Central memory CD8-positive, alpha-beta T cell (primary cell): ENCODE measurements at regions not wholly inside any gene's neighbourhood (a gene's known extent, or its start where the extent isn't known, plus 50 kb on each side); places are given as distances from the start of the nearest gene placed in this dataset.

Experiments
- ATAC-seq: fragments of 150-1000 bp; cut with Tn5 transposase; replicated peaks from 2 replicates; pipeline ENCODE4 v1.10.0; 2022; ENCODE audit warnings: mild to moderate bottlenecking, moderate FRiP score, moderate number of reproducible peaks; ENCODE audit not compliant: poor library complexity, severe bottlenecking; ENCODE audit errors: extremely low read depth
- DNase-seq, 2 donors: peaks; one replicate each; pipeline ENCODE4 v3.0.0; 2021; ENCODE audit warnings: low spot score in 2 of 2
- H3K27ac Mint-ChIP-seq: one replicate; pipeline ENCODE4 v1.8.0; 2022; ENCODE audit warnings: low read depth, mild to moderate bottlenecking, moderate library complexity, mixed read lengths
- H3K27me3 Mint-ChIP-seq: one replicate; pipeline ENCODE4 v1.8.0; 2022; ENCODE audit warnings: mixed read lengths
- H3K36me3 Mint-ChIP-seq: one replicate; pipeline ENCODE4 v1.8.0; 2022; ENCODE audit warnings: mild to moderate bottlenecking, moderate library complexity, mixed read lengths; ENCODE audit not compliant: insufficient read depth
- H3K4me1 Mint-ChIP-seq: one replicate; pipeline ENCODE4 v1.8.0; 2022; ENCODE audit warnings: mixed read lengths
- H3K4me3 Mint-ChIP-seq: one replicate; pipeline ENCODE4 v1.8.0; 2022; ENCODE audit warnings: mild to moderate bottlenecking, moderate library complexity, mixed read lengths
- H3K9me3 Mint-ChIP-seq: one replicate; pipeline ENCODE4 v1.8.0; 2022; ENCODE audit warnings: mixed read lengths

- H3K27me3 Mint-ChIP-seq, result no peaks in the 10 kb centered on the region
- H3K4me3 Mint-ChIP-seq, result no peak overlapping the region
- H3K36me3 Mint-ChIP-seq, result no peaks in the 10 kb centered on the region
- ATAC-seq (no peak), DNase-seq (no peak)
- no peaks in the 10 kb centered on the region for H3K4me1 Mint-ChIP-seq
- H3K27ac Mint-ChIP-seq, result no peak overlapping the region
- H3K9me3 Mint-ChIP-seq, result no peaks in the 10 kb centered on the region
Observed at GRCh38 chr5:101878190-101878589, 417.9 kb downstream of the SLCO4C1 start.

DNA sequence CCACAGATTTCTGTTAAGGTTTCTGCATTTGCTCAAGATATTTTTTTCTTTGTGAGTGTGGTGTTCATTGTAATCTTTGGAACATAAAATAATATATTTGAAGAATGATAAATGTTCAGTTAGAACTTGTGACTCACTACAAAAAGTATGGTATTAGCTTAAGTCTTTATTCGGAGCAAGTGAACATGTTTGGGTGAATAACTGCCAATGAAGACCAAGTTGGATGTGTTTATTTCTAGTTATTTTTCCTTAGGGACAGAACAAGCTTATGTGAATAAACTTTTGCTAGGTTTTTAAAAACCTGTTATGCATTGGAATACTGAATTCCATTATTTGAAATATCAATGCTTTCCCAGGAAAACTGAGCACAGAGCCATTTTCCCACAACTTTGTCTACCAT, 418.6 kb downstream of the SLCO4C1 start:
- Mint-ChIP-seq H3K4me1 (no peaks in the 10 kb centered on the region), H3K9me3 (no peaks in the 10 kb centered on the region), H3K36me3 (no peaks in the 10 kb centered on the region), H3K27me3 (no peaks in the 10 kb centered on the region), H3K4me3 (no peak overlapping the region), H3K27ac (no peak overlapping the region)
- DNase-seq (no peak), ATAC-seq (no peak)

GRCh38 chr5:101866473-101866872, 429.6 kb downstream of the SLCO4C1 start:
- DNase-seq, result no peak
- no peaks in the 10 kb centered on the region for H3K27me3 Mint-ChIP-seq
- H3K36me3 Mint-ChIP-seq, result no peaks in the 10 kb centered on the region
- peaks cover 9% of the 10 kb centered on the region for H3K9me3 Mint-ChIP-seq
- no peak for ATAC-seq
- H3K27ac Mint-ChIP-seq, result no peak overlapping the region
- no peaks in the 10 kb centered on the region for H3K4me1 Mint-ChIP-seq
- H3K4me3 Mint-ChIP-seq, result no peak overlapping the region

- no peak overlapping the region for H3K27ac Mint-ChIP-seq
- DNase-seq (no peak), ATAC-seq (no peak)
- H3K27me3 Mint-ChIP-seq, result no peaks in the 10 kb centered on the region
- H3K4me1 Mint-ChIP-seq, result no peaks in the 10 kb centered on the region
- no peak overlapping the region for H3K4me3 Mint-ChIP-seq
- H3K9me3 Mint-ChIP-seq, result peaks cover 22% of the 10 kb centered on the region
- peaks cover 2% of the 10 kb centered on the region for H3K36me3 Mint-ChIP-seq
Observed at GRCh38 chr5:101860563-101860962, 435.5 kb downstream of the SLCO4C1 start.

- Mint-ChIP-seq H3K9me3 (peaks cover 22% of the 10 kb centered on the region), H3K36me3 (peaks cover 2% of the 10 kb centered on the region), H3K27ac (no peak overlapping the region), H3K4me1 (no peaks in the 10 kb centered on the region), H3K4me3 (no peak overlapping the region), H3K27me3 (no peaks in the 10 kb centered on the region)
- ATAC-seq (no peak), DNase-seq (no peak)
Observed at GRCh38 chr5:101860145-101860544, 435.9 kb downstream of the SLCO4C1 start.

DNA sequence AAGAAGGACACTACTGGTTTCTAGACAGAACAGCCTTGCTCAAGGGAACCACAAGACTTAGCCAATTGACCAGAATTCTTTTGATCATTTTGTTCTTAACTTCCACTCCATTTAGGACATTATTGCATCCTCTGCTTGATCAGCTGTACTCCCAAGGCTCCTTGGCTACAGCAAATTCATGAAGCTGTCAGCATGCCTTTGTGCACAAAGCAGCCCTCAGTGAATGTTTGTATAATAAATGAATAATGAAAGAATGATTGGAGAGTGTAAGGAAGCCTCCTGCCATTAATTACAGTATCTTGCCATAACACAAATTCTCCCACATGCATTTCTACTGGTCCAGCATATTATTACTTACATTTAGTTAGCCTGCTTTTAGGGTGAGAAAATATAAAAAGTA, 449.6 kb downstream of the SLCO4C1 start:
- Mint-ChIP-seq H3K27me3 (no peaks in the 10 kb centered on the region), H3K36me3 (no peaks in the 10 kb centered on the region), H3K27ac (no peak overlapping the region), H3K4me1 (no peaks in the 10 kb centered on the region), H3K9me3 (peaks cover 14% of the 10 kb centered on the region), H3K4me3 (no peak overlapping the region)
- ATAC-seq (no peak), DNase-seq (no peak)

GRCh38 chr5:101843055-101843454, 453.0 kb downstream of the SLCO4C1 start:
- Mint-ChIP-seq H3K27me3 (no peaks in the 10 kb centered on the region), H3K27ac (no peak overlapping the region), H3K9me3 (peaks cover 14% of the 10 kb centered on the region), H3K4me3 (no peak overlapping the region), H3K4me1 (no peaks in the 10 kb centered on the region), H3K36me3 (no peaks in the 10 kb centered on the region)
- DNase-seq, result no peak
- no peak for ATAC-seq

DNA sequence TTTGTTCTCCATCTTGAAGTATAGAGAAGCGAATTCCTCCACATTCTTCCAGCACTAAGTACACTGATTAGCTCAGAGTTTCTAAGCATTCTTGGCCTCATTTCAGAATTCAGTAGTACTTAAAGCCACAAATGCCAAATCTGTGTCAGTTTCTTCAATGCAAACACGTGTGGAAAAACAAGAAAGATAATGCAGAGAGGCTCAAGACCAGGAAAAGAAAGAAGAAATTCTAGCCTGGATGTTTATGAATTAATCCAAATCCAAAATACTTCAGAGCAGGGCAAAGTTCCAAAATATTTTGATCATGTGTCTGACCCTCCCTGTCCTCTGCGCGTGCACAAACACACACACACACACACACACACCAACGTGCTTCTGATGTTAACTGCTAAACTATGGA, 457.6 kb downstream of the SLCO4C1 start:
- peaks cover 12% of the 10 kb centered on the region for H3K9me3 Mint-ChIP-seq
- no peak overlapping the region for H3K4me3 Mint-ChIP-seq
- no peak overlapping the region for H3K27ac Mint-ChIP-seq
- DNase-seq (no peak), ATAC-seq (no peak)
- no peaks in the 10 kb centered on the region for H3K36me3 Mint-ChIP-seq
- no peaks in the 10 kb centered on the region for H3K27me3 Mint-ChIP-seq
- no peaks in the 10 kb centered on the region for H3K4me1 Mint-ChIP-seq

GRCh38 chr5:101829255-101829654, 466.8 kb downstream of the SLCO4C1 start:
- ATAC-seq, result no peak
- H3K27me3 Mint-ChIP-seq, result no peaks in the 10 kb centered on the region
- no peak overlapping the region for H3K27ac Mint-ChIP-seq
- H3K4me3 Mint-ChIP-seq, result no peak overlapping the region
- no peaks in the 10 kb centered on the region for H3K36me3 Mint-ChIP-seq
- H3K4me1 Mint-ChIP-seq, result no peaks in the 10 kb centered on the region
- DNase-seq, result no peak
- H3K9me3 Mint-ChIP-seq, result peaks cover 4% of the 10 kb centered on the region

DNA sequence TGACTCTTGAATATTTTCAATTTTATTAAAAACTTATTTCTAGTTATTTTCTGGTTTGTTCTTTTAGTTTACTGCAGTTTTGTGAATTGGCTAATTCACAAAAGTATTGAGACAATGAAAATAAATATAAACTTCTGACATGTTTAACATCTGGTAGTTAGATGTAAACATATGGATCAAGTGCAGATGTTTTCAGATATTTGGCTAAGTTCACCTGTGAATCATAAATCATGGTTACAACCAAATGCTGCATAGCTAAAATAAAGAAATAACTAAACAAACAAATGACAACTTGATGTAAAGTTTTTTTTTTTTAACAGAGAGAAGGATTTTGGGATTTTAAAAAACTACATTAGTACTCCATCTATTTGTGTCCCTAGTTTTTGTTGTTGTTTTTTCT, 484.6 kb downstream of the SLCO4C1 start:
- Mint-ChIP-seq H3K9me3 (peaks cover 10% of the 10 kb centered on the region), H3K36me3 (no peaks in the 10 kb centered on the region), H3K4me1 (no peaks in the 10 kb centered on the region), H3K27ac (no peak overlapping the region), H3K4me3 (no peak overlapping the region), H3K27me3 (no peaks in the 10 kb centered on the region)
- DNase-seq, result no peak
- ATAC-seq, result no peak

DNA sequence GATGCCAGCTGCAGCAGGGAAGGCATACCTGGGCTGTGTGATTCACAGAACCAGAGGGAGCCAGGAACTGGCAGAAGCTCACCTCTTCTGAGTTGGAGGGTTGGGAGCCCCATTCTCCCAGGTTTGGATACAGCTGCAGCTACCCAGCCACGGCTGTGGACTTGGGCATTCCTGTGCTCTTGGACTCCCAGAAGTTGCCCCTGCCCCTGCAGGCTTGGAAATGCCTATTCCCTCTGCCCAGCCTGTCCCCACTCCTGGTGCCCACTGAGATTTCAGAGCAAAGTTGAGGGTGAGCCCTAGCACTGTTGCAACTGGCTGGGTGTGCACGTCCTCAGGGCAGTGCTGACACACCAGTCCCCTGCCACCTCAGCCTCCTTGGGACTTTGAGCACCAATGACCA, 489.7 kb downstream of the SLCO4C1 start:
- Mint-ChIP-seq H3K4me1 (no peaks in the 10 kb centered on the region), H3K4me3 (no peak overlapping the region), H3K36me3 (no peaks in the 10 kb centered on the region), H3K9me3 (peaks cover 10% of the 10 kb centered on the region), H3K27me3 (no peaks in the 10 kb centered on the region), H3K27ac (no peak overlapping the region)
- no peak for DNase-seq
- no peak for ATAC-seq

DNA sequence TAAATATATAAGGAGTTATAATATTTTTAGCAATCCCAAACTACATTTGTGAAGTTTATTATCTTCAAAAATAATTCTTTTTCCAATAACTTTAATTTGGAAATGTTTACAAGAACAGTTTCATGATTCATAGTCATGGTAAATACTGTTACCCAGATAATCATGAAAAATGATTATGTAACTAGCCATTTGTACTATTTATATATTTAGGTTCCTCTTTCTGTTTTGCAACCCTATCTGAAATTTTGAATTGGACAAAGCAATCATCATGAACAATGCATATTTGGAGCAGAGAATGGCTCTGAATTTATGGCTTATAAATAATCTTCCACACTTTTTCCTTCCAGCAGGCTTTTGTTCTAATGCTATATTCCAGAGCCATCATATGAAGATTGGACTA, 499.7 kb downstream of the SLCO4C1 start:
- H3K27me3 Mint-ChIP-seq, result no peaks in the 10 kb centered on the region
- no peak for DNase-seq
- H3K4me3 Mint-ChIP-seq, result no peak overlapping the region
- H3K9me3 Mint-ChIP-seq, result peaks cover 7% of the 10 kb centered on the region
- no peaks in the 10 kb centered on the region for H3K4me1 Mint-ChIP-seq
- no peak overlapping the region for H3K27ac Mint-ChIP-seq
- ATAC-seq, result no peak
- no peaks in the 10 kb centered on the region for H3K36me3 Mint-ChIP-seq

- H3K4me3 Mint-ChIP-seq, result no peak overlapping the region
Observed at GRCh38 chr5:101788797-101789196, 507.3 kb downstream of the SLCO4C1 start.

GRCh38 chr5:101785090-101785489, 511.0 kb downstream of the SLCO4C1 start:
- H3K4me3 Mint-ChIP-seq, result no peak overlapping the region
- H3K9me3 Mint-ChIP-seq, result peaks cover 5% of the 10 kb centered on the region
- DNase-seq (no peak), ATAC-seq (no peak)
- H3K36me3 Mint-ChIP-seq, result no peaks in the 10 kb centered on the region
- no peak overlapping the region for H3K27ac Mint-ChIP-seq
- no peaks in the 10 kb centered on the region for H3K27me3 Mint-ChIP-seq
- H3K4me1 Mint-ChIP-seq, result no peaks in the 10 kb centered on the region

More at GRCh38 chr5:101788797-101789196, 507.3 kb downstream of the SLCO4C1 start:
- H3K4me1 Mint-ChIP-seq, result no peaks in the 10 kb centered on the region
- H3K36me3 Mint-ChIP-seq, result no peaks in the 10 kb centered on the region
- peaks cover 13% of the 10 kb centered on the region for H3K9me3 Mint-ChIP-seq
- H3K27ac Mint-ChIP-seq, result no peak overlapping the region
- ATAC-seq, result no peak
- no peak for DNase-seq
- H3K27me3 Mint-ChIP-seq, result no peaks in the 10 kb centered on the region
